Adrenal gland (tissue), 9 donors: ENCODE measurements at regions not wholly inside any gene's neighbourhood (a gene's known extent, or its start where the extent isn't known, plus 50 kb on each side); places are given as distances from the start of the nearest gene placed in this dataset.
"Not testable (repeated sequence)": the region's sequence is repeated elsewhere in the genome, so short reads cannot be mapped to it uniquely, and the experiment has no call there.

ENCODE experiments used
- DNase-seq, 7 donors: peaks; one replicate each; pipeline ENCODE4 v3.0.0-alpha.2; 2019 to 2020
- H3K27ac ChIP-seq, 5 donors: fragments of 200-600 bp; sonication (generic) in 4 of 5; 1 replicate in 3 of 5; 2 replicates in 2 of 5; pipeline versions ENCODE4 v1.5.1 to v1.8.0; 2016 to 2020; ENCODE audit warnings: mild to moderate bottlenecking in 1 of 5
- H3K27me3 ChIP-seq: fragments of 200-600 bp; 2 replicates; pipeline ENCODE4 v1.8.0; 2021
- H3K36me3 ChIP-seq, 2 donors: fragments of 200-600 bp; replicated peaks in 1 of 2; 1 replicate in 1 of 2; 2 replicates in 1 of 2; pipeline versions ENCODE4 v1.5.1 to v1.8.0; 2018 to 2022
- H3K4me1 ChIP-seq, 2 donors: fragments of 200-600 bp; replicated peaks in 1 of 2; 1 replicate in 1 of 2; 2 replicates in 1 of 2; pipeline versions ENCODE4 v1.5.1 to v1.8.0; 2018 to 2021
- H3K4me3 ChIP-seq, 4 donors: fragments of 200-600 bp; sonication (generic) in 3 of 4; one replicate each; pipeline ENCODE4 v1.5.1; 2016 to 2018
- H3K9me3 ChIP-seq, 3 donors: fragments of 200-600 bp; sonication (generic) in 1 of 3; replicated peaks in 1 of 3; 1 replicate in 2 of 3; 2 replicates in 1 of 3; pipeline versions ENCODE4 v1.5.1 to v1.8.0; 2016 to 2021
- POLR2A ChIP-seq, 2 donors: fragments of 450-650 bp; IDR thresholded peaks; one replicate each; pipeline ENCODE4 v1.6.1; 2017; ENCODE audit warnings: antibody characterized with exemption in 2 of 2, mild to moderate bottlenecking in 2 of 2, moderate library complexity in 1 of 2
- WGBS, 4 donors: extraction: QIAGEN DNeasy Blood & Tissue Kit in 2 of 4; methylation state at CpG; one replicate each; pipeline versions ENCODE4 v1.1.5 to v1.1.7; 2013 to 2017; 5-methylcytosine and 5-hydroxymethylcytosine counted together
- intact Hi-C, 2 donors: fragments of 100-400 bp; cut with DNase I; formaldehyde crosslinking; loops; one replicate each; pipeline versions ENCODE4 v1.14.1 to v1.15.0; 2022 to 2023
- TF ChIP-seq, protein P1 (sequence below), 6 experiments: fragments of 450-650 bp in 4 of 6; fragments of 200-600 bp in 2 of 6; sonication (generic) in 1 of 6; IDR thresholded peaks; 1 replicate in 5 of 6; 2 replicates in 1 of 6; pipeline versions ENCODE4 v1.5.1 to v1.8.0; 2016 to 2021; ENCODE audit warnings: antibody characterized with exemption in 6 of 6, mild to moderate bottlenecking in 2 of 6, moderate library complexity in 1 of 6
- donor health status: healthy with polysubstance abuse.
- donor health status: Bipolar disorder and iron deficiency.
- donor health status: DM: yes; HTN: yes; CAD: no.
- donor health status: DM: no; HTN: no; CAD: no.
- donor health status: DM: no; HTN: no; CAD: no.

DNA sequence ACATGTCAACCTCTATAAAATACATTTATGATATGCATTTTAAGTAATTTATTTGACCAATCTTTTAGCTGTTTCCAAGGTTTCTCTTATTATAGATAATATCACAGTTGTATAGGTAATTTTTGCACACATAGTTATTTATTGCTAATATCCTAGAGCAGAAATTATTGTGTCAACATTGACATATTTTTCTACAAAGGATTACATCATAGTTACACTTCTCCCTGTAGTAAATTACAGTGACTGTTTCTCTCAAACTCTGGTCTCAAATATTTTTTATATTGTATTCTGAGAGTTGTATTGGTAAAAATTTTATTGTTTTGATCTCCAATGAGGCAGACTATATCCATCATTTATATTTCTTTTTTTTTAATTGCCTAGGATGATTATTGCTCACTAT, 714.4 kb upstream of the CDH6 start:
- no peak for DNase-seq
- intact Hi-C loops: no loop called here
- Histone ChIP-seq H3K4me1 (no peaks in the 10 kb centered on the region), H3K4me3 (no peak overlapping the region), H3K27me3 (no peaks in the 10 kb centered on the region), H3K27ac (no peak overlapping the region), H3K9me3 (peaks cover 0 to 10% (median 0%) of the 10 kb centered on the region in 3 donors), H3K36me3 (no peaks in the 10 kb centered on the region)
- TF ChIP-seq POLR2A (IDR thresholded peaks at IDR 0.05): no peak
- TF ChIP-seq, protein P1, sequence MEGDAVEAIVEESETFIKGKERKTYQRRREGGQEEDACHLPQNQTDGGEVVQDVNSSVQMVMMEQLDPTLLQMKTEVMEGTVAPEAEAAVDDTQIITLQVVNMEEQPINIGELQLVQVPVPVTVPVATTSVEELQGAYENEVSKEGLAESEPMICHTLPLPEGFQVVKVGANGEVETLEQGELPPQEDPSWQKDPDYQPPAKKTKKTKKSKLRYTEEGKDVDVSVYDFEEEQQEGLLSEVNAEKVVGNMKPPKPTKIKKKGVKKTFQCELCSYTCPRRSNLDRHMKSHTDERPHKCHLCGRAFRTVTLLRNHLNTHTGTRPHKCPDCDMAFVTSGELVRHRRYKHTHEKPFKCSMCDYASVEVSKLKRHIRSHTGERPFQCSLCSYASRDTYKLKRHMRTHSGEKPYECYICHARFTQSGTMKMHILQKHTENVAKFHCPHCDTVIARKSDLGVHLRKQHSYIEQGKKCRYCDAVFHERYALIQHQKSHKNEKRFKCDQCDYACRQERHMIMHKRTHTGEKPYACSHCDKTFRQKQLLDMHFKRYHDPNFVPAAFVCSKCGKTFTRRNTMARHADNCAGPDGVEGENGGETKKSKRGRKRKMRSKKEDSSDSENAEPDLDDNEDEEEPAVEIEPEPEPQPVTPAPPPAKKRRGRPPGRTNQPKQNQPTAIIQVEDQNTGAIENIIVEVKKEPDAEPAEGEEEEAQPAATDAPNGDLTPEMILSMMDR (IDR thresholded peaks at IDR 0.05): no peak

DNA sequence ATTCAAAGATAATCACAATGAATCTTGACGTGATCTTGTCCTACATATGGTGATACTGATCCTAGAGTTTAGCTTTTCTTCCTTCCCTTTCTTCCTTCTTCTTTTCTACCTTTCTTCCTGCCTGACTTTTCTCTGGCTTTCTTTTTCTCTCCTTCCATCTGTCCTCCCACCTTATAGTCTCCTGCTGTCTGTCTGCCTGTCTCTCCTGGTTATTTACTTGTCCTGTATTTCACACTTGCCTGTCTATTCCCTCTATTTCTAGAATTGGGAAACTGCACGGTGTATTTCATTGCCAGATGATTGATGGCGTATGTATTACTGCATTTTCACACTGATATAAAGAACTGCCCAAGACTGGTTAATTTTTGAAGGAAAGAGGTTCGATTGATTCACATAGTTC, 718.1 kb upstream of the CDH6 start:
- no peak overlapping the region for H3K4me3 ChIP-seq
- intact Hi-C loops: no loop called here
- H3K36me3 ChIP-seq: no peaks in the 10 kb centered on the region
- peaks cover 0 to 10% (median 0%) of the 10 kb centered on the region in 3 donors for H3K9me3 ChIP-seq
- TF ChIP-seq, protein P1 (IDR thresholded peaks at IDR 0.05): no peak
- no peak for TF ChIP-seq POLR2A (IDR thresholded peaks at IDR 0.05)
- 55 to 77% (median 64%) methylated on average over 4 of the region's 4 CpGs for WGBS, 4 donors
- H3K4me1 ChIP-seq: no peaks in the 10 kb centered on the region
- DNase-seq: no peak
- no peaks in the 10 kb centered on the region for H3K27me3 ChIP-seq
- H3K27ac ChIP-seq: no peak overlapping the region

DNA sequence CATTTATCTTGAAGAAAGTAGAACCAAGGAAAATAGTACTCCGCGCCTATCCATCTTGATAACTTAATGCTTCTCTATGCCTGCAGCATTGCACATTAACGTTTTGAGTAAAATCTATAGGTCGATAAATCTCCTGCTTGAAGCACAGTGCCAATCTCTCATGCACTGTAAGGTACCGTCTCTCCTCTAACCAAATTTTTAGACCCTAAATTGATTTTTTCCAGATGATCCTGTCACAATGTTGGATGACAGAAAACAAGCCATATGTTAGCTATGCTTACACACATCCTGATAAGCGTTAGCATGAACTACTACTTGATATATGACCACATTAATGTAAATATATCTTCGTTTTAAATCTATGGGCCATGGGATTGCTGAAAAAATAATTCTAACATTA, 723.8 kb upstream of the CDH6 start:
- intact Hi-C loops: no loop called here
- WGBS, 4 donors: 57 to 63% (median 61%) methylated on average over 7 of the region's 7 CpGs
- peaks cover 0 to 2% (median 0%) of the 10 kb centered on the region in 3 donors for H3K9me3 ChIP-seq
- H3K27ac ChIP-seq: no peak overlapping the region
- no peaks in the 10 kb centered on the region for H3K36me3 ChIP-seq
- no peak for DNase-seq
- no peak overlapping the region for H3K4me3 ChIP-seq
- TF ChIP-seq, protein P1 (IDR thresholded peaks at IDR 0.05): no peak
- TF ChIP-seq POLR2A (IDR thresholded peaks at IDR 0.05): no peak
- no peaks in the 10 kb centered on the region for H3K4me1 ChIP-seq
- H3K27me3 ChIP-seq: no peaks in the 10 kb centered on the region

GRCh38 chr5:30458681-30459080, 734.8 kb upstream of the CDH6 start:
- H3K4me3 ChIP-seq: no peak overlapping the region
- no peak for DNase-seq
- TF ChIP-seq, protein P1 (IDR thresholded peaks at IDR 0.05): no peak
- no peak for TF ChIP-seq POLR2A (IDR thresholded peaks at IDR 0.05)
- no peaks in the 10 kb centered on the region for H3K36me3 ChIP-seq
- intact Hi-C loops: no loop called here
- no peak overlapping the region for H3K27ac ChIP-seq
- no peaks in the 10 kb centered on the region for H3K27me3 ChIP-seq
- no peaks in the 10 kb centered on the region for H3K4me1 ChIP-seq
- peaks cover 0 to 10% (median 0%) of the 10 kb centered on the region in 3 donors for H3K9me3 ChIP-seq

DNA sequence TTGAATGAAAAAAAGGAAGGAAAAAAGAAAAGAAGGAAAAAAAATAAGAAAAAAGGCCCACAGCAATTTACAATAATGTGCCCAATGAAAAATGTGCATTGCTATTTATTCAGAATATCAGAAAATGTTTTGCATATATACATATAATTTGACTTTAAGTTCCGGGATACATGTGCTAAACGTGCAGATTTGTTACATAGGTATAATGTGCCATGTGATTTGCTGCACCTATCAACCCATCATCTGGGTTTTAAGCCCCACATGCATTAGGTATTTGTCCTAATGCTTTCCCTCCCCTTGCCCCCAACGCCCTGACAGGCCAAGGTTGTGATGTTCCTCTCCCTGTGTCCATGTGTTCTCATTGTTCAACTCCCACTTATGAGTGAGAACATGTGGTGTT, 738.0 kb upstream of the CDH6 start:
- H3K4me1 ChIP-seq, H3K9me3 ChIP-seq, H3K27me3 ChIP-seq, DNase-seq, H3K27ac ChIP-seq, H3K36me3 ChIP-seq, H3K4me3 ChIP-seq, intact Hi-C loops: not testable (repeated sequence)
- WGBS, 4 donors: 65 to 78% (median 76%) methylated on average over 3 of the region's 3 CpGs
